ENCODE measurements at regions not wholly inside any gene's neighbourhood (a gene's known extent, or its start where the extent isn't known, plus 50 kb on each side); places are given as distances from the start of the nearest gene placed in this dataset.

DNA sequence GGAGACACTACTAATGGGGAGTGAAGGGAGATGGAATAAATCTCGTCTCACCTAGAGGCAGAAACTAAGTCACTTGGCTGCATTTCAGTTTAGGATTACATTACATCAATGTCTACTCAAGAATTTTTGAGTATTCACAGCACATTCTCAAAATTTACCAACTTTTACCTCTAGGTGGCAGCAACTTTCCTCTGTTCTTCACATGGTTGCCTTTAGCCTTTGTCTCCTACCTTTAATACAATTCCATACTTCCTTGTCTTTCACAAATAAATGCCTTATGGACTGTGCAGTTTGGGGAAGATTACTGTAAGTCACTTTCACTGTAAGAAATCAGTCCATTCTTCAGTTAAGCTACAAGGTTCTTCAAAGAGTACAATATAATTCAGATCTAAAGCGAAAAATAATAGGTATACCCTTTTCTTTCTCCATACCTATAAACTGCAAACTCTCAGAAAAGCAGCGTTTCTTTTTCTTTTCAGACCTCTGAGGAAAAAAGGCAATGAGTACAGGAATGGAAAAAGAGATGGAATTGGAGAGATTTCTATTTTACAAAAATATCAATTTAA, 379.4 kb downstream of the KLF12 start:
- peak; percentile 73 for DNase-seq
- in situ Hi-C loops (cut with MboI; ENCODE audit: low pct_unique_long_range_greater_than_20kb, low sequenced_read_pairs), result no loop called here

DNA sequence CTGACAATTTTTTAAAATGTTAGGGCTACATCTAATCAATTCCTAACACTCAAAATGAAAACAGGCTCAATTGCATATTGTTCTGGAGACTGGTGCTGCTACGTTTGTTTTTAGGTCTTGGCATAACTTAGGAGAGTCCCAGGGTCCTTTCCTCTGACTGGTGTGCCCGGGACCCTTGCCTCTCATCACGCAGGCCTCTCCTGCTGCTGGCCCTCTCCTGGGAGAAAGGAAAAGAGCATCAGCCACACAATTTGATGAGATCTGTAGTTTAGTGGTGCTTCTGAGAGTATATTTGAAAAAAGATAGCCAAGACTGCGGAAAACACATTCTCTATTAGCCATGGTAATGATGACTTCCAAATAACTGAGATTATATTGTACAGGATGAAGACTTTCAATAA, 380.0 kb downstream of the KLF12 start:
- in situ Hi-C loops (cut with MboI; ENCODE audit: low pct_unique_long_range_greater_than_20kb, low sequenced_read_pairs), result no loop called here
- no peak for DNase-seq

- DNase-seq, result no peak
- in situ Hi-C loops (cut with MboI; ENCODE audit: low pct_unique_long_range_greater_than_20kb, low sequenced_read_pairs), result no loop called here
Observed at GRCh38 chr13:73751290-73751689, 382.9 kb downstream of the KLF12 start.

DNA sequence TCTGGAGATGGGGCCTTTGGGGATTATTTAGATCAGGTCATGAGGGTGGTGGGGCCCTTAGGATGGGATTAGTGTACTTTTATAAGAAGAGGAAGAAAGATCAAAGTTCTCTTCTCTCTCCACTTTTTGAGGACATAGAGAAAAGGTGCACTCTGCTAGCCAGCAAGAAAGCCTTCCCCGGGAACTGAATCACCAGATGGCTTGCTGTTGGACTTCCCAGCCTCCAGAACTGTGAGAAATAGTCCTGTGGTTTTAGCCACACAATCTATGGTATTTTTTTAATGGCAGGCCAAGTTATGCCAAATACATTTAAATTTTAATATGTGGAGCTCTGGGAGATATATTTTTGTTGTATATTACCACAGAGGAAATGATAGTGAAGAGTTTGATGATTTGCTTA, 385.8 kb downstream of the KLF12 start:
- no peak for DNase-seq
- in situ Hi-C loops (cut with MboI; ENCODE audit: low pct_unique_long_range_greater_than_20kb, low sequenced_read_pairs), result no loop called here

- no peak for DNase-seq
- in situ Hi-C loops (cut with MboI; ENCODE audit: low pct_unique_long_range_greater_than_20kb, low sequenced_read_pairs), result no loop called here
Observed at GRCh38 chr13:73745190-73745589, 389.0 kb downstream of the KLF12 start.

GRCh38 chr13:73742982-73743381, 391.2 kb downstream of the KLF12 start:
- no peak for DNase-seq
- in situ Hi-C loops (cut with MboI; ENCODE audit: low pct_unique_long_range_greater_than_20kb, low sequenced_read_pairs), result no loop called here

DNA sequence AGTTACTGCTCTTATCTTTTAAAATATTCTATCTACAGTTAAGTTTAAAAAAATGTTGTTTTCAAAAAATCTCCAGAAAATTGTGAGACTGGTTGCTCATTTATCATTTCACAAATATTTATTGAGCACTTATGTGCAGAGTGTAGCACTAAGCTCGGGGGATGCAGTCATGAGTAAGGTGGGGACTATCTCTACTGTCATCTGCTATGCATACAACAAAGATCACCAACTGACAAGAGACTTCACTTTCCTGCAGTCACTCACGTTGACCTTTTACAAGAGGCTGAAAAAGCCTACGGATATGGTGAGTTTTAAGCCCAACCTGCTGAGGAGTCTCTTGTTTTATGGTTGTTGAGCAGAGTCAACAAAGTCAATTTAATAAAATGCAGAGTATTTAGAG, 392.5 kb downstream of the KLF12 start:
- DNase-seq, result no peak
- in situ Hi-C loops (cut with MboI; ENCODE audit: low pct_unique_long_range_greater_than_20kb, low sequenced_read_pairs), result no loop called here

DNA sequence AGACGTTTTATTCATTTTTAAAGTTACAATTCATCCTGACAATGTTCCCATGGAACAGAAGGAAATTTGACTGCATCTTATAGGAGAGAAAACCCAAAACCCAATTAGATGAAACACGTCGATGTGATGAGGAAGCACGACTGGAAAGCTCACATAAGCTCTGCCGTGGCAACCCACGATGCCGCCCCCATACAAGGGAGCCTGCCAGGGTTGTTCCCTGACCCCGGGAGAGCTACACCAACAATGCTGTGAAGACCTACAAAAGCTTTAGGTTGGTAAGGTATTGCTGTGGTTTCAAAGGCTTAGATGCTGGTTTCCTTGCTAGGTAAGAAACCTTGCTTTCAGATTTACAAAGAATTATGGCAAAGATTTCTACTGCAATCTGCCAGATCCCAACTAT, 393.1 kb downstream of the KLF12 start:
- in situ Hi-C loops (cut with MboI; ENCODE audit: low pct_unique_long_range_greater_than_20kb, low sequenced_read_pairs), result no loop called here
- DNase-seq, result no peak

DNA sequence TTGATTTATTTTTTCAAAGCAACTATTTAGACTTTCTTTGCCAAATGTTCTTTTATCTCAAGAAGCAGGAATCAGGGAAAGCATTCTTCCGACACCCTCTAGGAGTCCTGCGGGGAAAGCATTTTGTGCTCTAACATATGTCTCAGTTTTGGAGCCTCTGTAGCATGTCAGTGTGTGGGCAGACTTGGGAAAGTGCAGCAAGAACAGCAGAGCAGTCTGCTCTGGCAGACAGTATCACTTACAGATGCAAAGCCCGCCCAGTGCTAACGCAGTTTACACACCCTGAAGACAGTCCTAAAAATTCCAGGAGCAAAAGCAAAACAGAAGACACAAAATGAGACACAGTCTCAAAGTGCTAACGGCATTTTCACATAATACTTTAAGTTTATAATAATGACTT, 393.5 kb downstream of the KLF12 start:
- in situ Hi-C loops (cut with MboI; ENCODE audit: low pct_unique_long_range_greater_than_20kb, low sequenced_read_pairs), result no loop called here
- no peak for DNase-seq

DNA sequence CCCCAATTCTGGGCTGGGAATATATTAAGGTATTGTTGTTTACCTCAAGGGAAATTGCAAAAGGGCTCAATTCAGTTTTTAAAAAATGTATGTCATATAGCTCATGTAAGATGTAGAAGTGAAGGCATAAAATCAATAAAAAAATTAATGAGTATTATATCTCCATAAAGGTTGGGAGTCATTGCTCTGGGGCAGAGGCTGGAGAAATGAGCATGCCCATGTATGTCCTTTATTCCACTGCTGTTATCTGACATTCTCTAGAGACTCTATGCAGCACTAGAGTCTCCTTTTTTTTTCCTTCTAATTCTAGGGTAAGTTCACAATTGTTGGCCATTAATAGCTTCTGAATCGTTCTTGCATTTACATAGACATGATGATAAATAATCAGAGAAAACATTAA, 394.8 kb downstream of the KLF12 start:
- no peak for DNase-seq
- in situ Hi-C loops (cut with MboI; ENCODE audit: low pct_unique_long_range_greater_than_20kb, low sequenced_read_pairs), result no loop called here

DNA sequence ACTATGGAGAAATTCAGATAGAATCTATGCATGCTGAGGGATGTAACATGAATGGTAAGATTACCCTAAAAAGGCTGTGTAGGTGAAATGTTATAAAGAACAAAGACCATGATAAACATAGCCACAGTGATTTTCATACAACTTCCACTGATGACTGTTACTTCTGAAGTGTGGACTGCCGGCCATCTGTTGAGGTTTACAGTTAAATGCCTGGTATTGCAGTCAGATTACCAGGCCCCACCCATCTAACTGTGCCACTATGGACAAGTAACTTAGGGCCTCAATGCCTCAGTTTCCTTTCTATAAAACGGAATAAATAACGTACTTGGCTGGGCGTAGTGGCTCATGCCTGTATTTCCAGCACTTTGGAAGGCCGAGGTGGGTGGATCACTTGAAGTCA, 395.6 kb downstream of the KLF12 start:
- in situ Hi-C loops (cut with MboI; ENCODE audit: low pct_unique_long_range_greater_than_20kb, low sequenced_read_pairs), result no loop called here
- DNase-seq, result no peak

DNA sequence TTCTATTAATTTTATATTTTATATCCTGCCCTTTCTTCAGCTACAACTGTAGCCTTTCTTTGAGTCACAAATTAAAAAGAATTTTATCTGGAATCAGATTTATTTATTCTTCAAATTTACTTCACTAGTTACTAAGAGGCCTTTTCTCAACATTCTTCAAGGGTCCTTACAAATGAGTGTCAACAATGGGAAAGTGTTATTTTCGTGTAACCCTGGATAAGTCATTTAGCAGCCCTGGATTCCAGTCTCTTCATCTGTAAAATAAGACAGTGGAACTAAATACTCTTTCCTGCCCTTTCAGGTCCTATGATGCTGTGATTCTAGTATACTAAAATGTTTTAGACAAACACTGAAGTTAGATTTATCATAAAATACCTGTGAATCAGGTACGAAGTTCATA, 397.0 kb downstream of the KLF12 start:
- in situ Hi-C loops (cut with MboI; ENCODE audit: low pct_unique_long_range_greater_than_20kb, low sequenced_read_pairs), result no loop called here
- no peak for DNase-seq

- in situ Hi-C loops (cut with MboI; ENCODE audit: low pct_unique_long_range_greater_than_20kb, low sequenced_read_pairs), result no loop called here
- DNase-seq, result no peak
Observed at GRCh38 chr13:73733706-73734105, 400.5 kb downstream of the KLF12 start.

DNA sequence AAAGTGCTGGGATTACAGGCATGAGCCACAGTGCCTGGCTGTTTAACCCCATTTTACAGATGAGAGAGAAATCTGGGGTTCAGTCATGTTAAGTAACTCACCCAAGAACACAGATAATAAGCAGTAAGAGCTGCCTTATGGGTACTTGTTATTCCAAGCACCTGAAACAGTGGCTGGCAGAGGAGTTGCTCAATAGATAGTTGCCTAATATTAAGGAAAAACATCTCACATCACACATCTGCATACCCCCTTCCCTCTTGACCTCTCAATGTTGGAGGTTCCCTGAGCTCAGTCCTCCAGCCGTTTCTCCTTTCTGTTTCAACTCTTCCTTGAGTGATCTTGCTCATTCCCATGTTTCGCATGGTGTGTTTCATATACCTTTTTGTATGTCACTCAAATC, 401.9 kb downstream of the KLF12 start:
- in situ Hi-C loops (cut with MboI; ENCODE audit: low pct_unique_long_range_greater_than_20kb, low sequenced_read_pairs), result no loop called here
- DNase-seq, result no peak

DNA sequence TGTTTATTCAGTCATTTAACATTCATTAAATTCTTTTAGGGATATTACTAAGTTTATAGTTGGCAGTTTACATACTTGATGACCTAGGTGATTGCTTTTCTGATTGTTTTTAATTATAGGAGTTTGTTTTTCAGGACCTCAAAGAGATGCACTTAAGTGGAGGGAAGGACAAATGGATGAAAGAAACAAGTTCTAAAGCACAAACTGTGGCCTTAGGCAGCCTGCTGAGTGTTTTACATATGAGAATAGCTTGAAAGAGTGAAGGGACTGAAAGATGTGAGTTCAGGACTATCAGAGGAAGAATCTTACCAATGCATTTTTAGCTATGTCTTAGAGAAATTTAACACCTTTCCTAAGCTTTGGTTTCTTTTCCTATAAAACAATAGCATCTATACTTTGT, 402.6 kb downstream of the KLF12 start:
- no peak for DNase-seq
- in situ Hi-C loops (cut with MboI; ENCODE audit: low pct_unique_long_range_greater_than_20kb, low sequenced_read_pairs), result no loop called here

GRCh38 chr13:73730014-73730413, 404.2 kb downstream of the KLF12 start:
- in situ Hi-C loops (cut with MboI; ENCODE audit: low pct_unique_long_range_greater_than_20kb, low sequenced_read_pairs), result no loop called here
- DNase-seq, result no peak

DNA sequence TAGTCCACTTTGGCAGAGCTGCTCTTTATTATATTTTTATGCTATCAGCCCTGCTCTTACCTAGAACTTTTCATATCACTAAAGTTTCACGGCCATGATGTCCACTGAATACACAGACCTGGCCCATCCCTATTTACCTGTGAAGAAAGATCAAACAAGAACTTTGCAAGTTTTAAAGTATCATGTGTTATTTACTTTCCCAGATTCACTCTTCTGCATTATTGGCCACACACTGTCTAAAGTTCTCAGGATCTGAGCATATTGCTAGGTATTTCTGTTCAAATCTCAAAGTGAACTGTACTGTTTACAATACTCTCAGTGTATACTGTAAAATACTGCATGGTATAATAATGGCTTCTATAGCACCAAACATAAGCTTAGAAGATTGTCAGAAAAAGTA, 405.2 kb downstream of the KLF12 start:
- in situ Hi-C loops (cut with MboI; ENCODE audit: low pct_unique_long_range_greater_than_20kb, low sequenced_read_pairs), result no loop called here
- DNase-seq, result no peak

DNA sequence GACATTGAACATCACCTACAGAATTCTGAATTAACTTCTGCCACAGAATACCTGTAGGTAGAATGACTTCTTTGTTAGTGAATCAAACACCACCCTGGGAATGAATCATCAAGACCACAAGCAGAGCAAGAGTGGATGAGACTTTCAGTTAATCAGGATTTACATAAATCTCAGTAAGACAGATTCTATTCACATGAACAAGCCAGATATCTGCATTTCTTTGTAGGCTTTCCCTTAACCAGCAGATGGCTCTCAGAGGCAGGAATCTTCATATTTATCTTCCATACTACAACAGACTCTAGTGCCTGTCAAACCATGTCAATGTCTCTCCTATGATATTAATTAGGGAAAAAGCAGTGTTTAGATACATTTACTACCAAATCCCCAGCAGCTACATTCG, 412.1 kb downstream of the KLF12 start:
- no peak for DNase-seq
- in situ Hi-C loops (cut with MboI; ENCODE audit: low pct_unique_long_range_greater_than_20kb, low sequenced_read_pairs), result no loop called here

GRCh38 chr13:73721571-73721970, 412.6 kb downstream of the KLF12 start:
- in situ Hi-C loops (cut with MboI; ENCODE audit: low pct_unique_long_range_greater_than_20kb, low sequenced_read_pairs), result no loop called here
- no peak for DNase-seq

- in situ Hi-C loops (cut with MboI; ENCODE audit: low pct_unique_long_range_greater_than_20kb, low sequenced_read_pairs), result no loop called here
- no peak for DNase-seq
Observed at GRCh38 chr13:73720216-73720840, 413.9 kb downstream of the KLF12 start.

GRCh38 chr13:73718246-73718645, 416.0 kb downstream of the KLF12 start:
- DNase-seq, result no peak
- in situ Hi-C loops (cut with MboI; ENCODE audit: low pct_unique_long_range_greater_than_20kb, low sequenced_read_pairs), result no loop called here
